ENCODE measurements at regions not wholly inside any gene's neighbourhood (a gene's known extent, or its start where the extent isn't known, plus 50 kb on each side); places are given as distances from the start of the nearest gene placed in this dataset.
A peak's percentile ranks its signal among the peaks of the same experiment; 100 is the strongest.

DNA sequence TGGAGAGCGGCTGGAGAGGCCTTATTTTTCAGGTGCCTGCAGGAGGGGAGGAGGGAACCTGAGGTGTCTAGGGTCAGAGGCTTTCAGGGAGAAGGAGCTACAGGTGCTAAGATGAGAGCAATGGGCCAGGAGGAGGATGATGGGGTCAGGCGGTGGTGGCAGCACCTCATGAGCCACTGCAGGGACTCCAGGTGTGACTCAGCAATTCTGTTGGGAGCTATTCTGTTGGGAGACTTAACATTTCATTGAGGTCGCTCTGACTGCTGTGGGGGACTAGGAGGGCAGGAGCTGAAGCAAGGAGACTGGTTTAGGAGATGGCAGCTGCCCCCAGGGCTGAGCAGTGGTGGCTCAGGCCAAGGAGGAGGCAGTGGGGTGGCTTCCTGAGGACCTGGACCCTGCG lies 65.0 kb downstream of the CLDN34 start:
- DNase-seq, result no peak
- TF ChIP-seq, protein P1, sequence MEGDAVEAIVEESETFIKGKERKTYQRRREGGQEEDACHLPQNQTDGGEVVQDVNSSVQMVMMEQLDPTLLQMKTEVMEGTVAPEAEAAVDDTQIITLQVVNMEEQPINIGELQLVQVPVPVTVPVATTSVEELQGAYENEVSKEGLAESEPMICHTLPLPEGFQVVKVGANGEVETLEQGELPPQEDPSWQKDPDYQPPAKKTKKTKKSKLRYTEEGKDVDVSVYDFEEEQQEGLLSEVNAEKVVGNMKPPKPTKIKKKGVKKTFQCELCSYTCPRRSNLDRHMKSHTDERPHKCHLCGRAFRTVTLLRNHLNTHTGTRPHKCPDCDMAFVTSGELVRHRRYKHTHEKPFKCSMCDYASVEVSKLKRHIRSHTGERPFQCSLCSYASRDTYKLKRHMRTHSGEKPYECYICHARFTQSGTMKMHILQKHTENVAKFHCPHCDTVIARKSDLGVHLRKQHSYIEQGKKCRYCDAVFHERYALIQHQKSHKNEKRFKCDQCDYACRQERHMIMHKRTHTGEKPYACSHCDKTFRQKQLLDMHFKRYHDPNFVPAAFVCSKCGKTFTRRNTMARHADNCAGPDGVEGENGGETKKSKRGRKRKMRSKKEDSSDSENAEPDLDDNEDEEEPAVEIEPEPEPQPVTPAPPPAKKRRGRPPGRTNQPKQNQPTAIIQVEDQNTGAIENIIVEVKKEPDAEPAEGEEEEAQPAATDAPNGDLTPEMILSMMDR (IDR thresholded peaks at IDR 0.05), result no peak
- TF ChIP-seq POLR2A (IDR thresholded peaks at IDR 0.05), result no peak
- Histone ChIP-seq H3K4me1 (peaks cover 0 to 37% (median 7%) of the 10 kb centered on the region in 12 donors), H3K36me3 (no peaks in the 10 kb centered on the region), H3K27me3 (peaks cover 0 to 5% (median 0%) of the 10 kb centered on the region in 9 donors), H3K4me3 (no peak overlapping the region), H3K9me3 (no peaks in the 10 kb centered on the region), H3K27ac (peak overlapping the region in 8 of 12 donors; percentile 9 to 57 (median 44))
- ATAC-seq, result peak in 2 of 4 donors; percentile 19 to 33
- 71 to 95% (median 83%) methylated on average over 4 of the region's 4 CpGs for WGBS, 4 donors
- intact Hi-C loops (cut with DNase I), result no loop called here

DNA sequence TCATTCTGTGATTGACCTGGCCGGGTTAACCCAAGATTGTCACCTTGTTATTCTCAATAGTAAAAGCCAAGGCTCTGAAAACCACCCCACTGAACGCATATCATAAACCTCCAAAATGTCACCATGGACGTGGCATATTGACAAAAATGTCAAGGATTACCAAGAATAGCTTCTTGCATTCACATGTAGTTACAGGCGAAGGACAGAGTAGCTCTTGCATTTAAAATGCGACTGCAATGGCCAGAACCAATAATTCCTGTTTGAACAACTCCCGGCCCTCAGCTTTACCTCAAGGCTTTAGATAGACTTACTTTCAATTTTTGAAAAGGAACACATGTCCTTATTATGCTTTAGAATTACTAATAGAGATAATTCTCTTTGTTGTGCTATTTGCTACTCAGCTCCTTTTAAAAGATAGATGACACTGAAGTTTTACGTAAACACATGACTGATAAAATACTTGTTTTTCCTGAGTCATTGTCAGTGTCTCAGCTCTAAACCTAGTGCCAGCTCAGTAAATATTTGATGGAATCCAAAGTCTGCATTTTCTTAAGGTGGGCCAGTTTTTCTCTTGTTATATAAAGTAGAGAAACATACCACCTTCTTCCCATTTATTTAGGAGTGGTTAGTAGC lies 66.3 kb downstream of the CLDN34 start:
- ATAC-seq (peak; percentile 38 to 54 (median 46)), DNase-seq (no peak)
- Histone ChIP-seq H3K36me3 (no peaks in the 10 kb centered on the region), H3K4me1 (peaks cover 0 to 37% (median 7%) of the 10 kb centered on the region in 12 donors), H3K27ac (peak overlapping the region in 11 of 12 donors; percentile 36 to 57 (median 47)), H3K27me3 (peaks cover 0 to 5% (median 0%) of the 10 kb centered on the region in 9 donors), H3K4me3 (no peak overlapping the region), H3K9me3 (no peaks in the 10 kb centered on the region)
- TF ChIP-seq POLR2A (IDR thresholded peaks at IDR 0.05), result no peak
- WGBS, 4 donors, result 48 to 72% (median 60%) methylated on average over 7 of the region's 7 CpGs
- intact Hi-C loops (cut with DNase I), result no loop called here

GRCh38 chrX:10034740-10035260 lies 67.6 kb downstream of the CLDN34 start:
- DNase-seq, result no peak
- Histone ChIP-seq H3K27ac (no peak overlapping the region), H3K27me3 (peaks cover 0 to 5% (median 0%) of the 10 kb centered on the region in 9 donors), H3K4me3 (no peak overlapping the region), H3K36me3 (no peaks in the 10 kb centered on the region), H3K9me3 (no peaks in the 10 kb centered on the region), H3K4me1 (peaks cover 0 to 36% (median 5%) of the 10 kb centered on the region in 12 donors)
- intact Hi-C loops (cut with DNase I), result no loop called here
- ATAC-seq, result no peak
- WGBS, 4 donors, result 70 to 79% (median 75%) methylated on average over 8 of the region's 8 CpGs
- no peak for TF ChIP-seq POLR2A (IDR thresholded peaks at IDR 0.05)
- TF ChIP-seq, protein P1 (IDR thresholded peaks at IDR 0.05), result no peak

GRCh38 chrX:10038585-10038984 lies 71.4 kb downstream of the CLDN34 start:
- H3K4me3 ChIP-seq, result no peak overlapping the region
- no peaks in the 10 kb centered on the region for H3K27me3 ChIP-seq
- intact Hi-C loops (cut with DNase I), result no loop called here
- H3K4me1 ChIP-seq, result peaks cover 0 to 19% (median 0%) of the 10 kb centered on the region in 12 donors
- H3K27ac ChIP-seq, result no peak overlapping the region
- DNase-seq (peak in 1 of 5 donors; percentile 37), ATAC-seq (peak in 3 of 4 donors; percentile 24 to 74 (median 66))
- H3K36me3 ChIP-seq, result no peaks in the 10 kb centered on the region
- TF ChIP-seq, protein P1 (IDR thresholded peaks at IDR 0.05), result no peak
- TF ChIP-seq POLR2A (IDR thresholded peaks at IDR 0.05), result no peak
- no peaks in the 10 kb centered on the region for H3K9me3 ChIP-seq
- WGBS, 4 donors, result 75 to 85% (median 79%) methylated on average over 6 of the region's 6 CpGs

All from heart left ventricle (tissue), 16 donors.